Activated CD8-positive, alpha-beta memory T cell treated with anti-CD3 and anti-CD28 coated beads, Interleukin-2, amount 10 ng/mL, durations not matched to agents 7 days and 5 days (primary cell): ENCODE measurements at regions not wholly inside any gene's neighbourhood (a gene's known extent, or its start where the extent isn't known, plus 50 kb on each side); places are given as distances from the start of the nearest gene placed in this dataset.
"Not testable (repeated sequence)": the region's sequence is repeated elsewhere in the genome, so short reads cannot be mapped to it uniquely, and the experiment has no call there.

Experiments
- ATAC-seq: fragments of 150-1000 bp; cut with Tn5 transposase; one replicate; pipeline ENCODE4 v1.10.0; 2021; ENCODE audit warnings: moderate library complexity
- CTCF ChIA-PET: fragments of 350-600 bp; sonication (Branson Sonifier 250); formaldehyde crosslinking; loops from one replicate; lab custom pipeline; 2021; ENCODE audit warnings: antibody characterized with exemption; lab: Charles Lee
- DNase-seq: peaks from one replicate; pipeline ENCODE4 v3.0.0-alpha.2; 2020
- H3K27ac Mint-ChIP-seq: one replicate; pipeline ENCODE4 v1.8.0; 2021; ENCODE audit warnings: mild to moderate bottlenecking, mixed read lengths
- H3K27me3 Mint-ChIP-seq: one replicate; pipeline ENCODE4 v1.8.0; 2021; ENCODE audit warnings: mixed read lengths
- H3K36me3 Mint-ChIP-seq: one replicate; pipeline ENCODE4 v1.8.0; 2021; ENCODE audit warnings: mild to moderate bottlenecking, mixed read lengths
- H3K4me1 Mint-ChIP-seq: one replicate; pipeline ENCODE4 v1.8.0; 2021; ENCODE audit warnings: mixed read lengths
- H3K4me3 Mint-ChIP-seq: one replicate; pipeline ENCODE4 v1.8.0; 2021; ENCODE audit warnings: mild to moderate bottlenecking, moderate library complexity, mixed read lengths
- H3K9me3 Mint-ChIP-seq: one replicate; pipeline ENCODE4 v1.8.0; 2022; ENCODE audit warnings: low read depth, mixed read lengths

DNA sequence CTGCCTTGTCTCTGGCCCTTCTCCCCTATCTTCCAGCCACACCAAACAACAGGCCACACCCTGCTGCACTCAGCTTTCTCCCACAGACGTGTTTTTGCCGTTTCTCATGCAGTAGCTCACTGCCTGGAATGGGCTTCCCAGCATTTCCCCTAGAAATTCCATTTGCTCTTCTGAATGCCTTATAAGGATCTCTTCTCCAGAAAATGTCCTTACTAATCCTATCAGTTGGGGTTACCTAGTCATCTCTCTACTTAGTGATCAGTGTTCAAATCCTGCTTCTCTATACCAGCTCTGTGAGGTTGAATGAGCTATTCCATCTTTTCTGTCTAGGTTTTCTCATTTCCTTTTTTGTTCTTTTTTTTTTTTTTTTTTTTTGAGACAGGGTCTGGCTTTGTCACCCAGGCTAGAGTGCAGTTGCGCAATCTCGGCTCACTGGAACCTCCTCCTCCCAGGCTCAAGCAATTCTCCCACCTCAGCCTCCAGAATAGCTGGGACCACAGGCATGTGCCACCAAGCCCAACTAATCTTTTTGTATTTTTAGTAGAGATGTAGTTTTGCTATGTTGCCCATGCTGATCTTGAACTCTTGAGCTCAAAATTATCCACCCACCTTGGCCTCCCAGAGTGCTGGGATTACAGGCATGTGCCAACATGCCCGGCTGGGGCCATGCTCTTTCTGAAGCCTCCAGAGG is 98.2 kb upstream of the CHD2 start:
- no peaks in the 10 kb centered on the region for H3K9me3 Mint-ChIP-seq
- CTCF ChIA-PET: interaction anchor here (0.6 to 2.6 kb wide), 5 partner anchors 113 to 229 kb away, joined by 3 to 12 read pairs (median 3); no protein-coding TSS in a partner anchor
- no peaks in the 10 kb centered on the region for H3K27me3 Mint-ChIP-seq
- H3K4me1 Mint-ChIP-seq: peaks cover 27% of the 10 kb centered on the region
- DNase-seq (no peak), ATAC-seq (no peak)
- no peak overlapping the region for H3K4me3 Mint-ChIP-seq
- peaks cover 6% of the 10 kb centered on the region for H3K36me3 Mint-ChIP-seq
- H3K27ac Mint-ChIP-seq: peak overlapping the region; percentile 3

DNA sequence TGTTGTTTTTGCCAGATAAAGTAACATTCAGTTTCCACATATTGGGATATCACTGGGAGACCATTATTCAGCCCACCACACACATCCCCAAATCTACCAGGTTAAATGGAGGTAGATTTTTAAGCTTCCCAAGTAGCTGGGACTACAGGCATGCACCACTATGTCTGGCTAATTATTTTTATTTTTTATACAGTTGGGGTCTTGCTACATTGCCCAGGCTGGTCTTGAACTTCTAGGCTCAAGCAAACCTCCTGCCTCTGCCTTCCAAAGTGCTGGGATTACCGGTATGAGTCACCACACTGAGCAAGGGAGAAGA is 96.6 kb upstream of the CHD2 start:
- ATAC-seq (no peak), DNase-seq (no peak)
- Mint-ChIP-seq H3K27ac (peak overlapping the region; percentile 78), H3K36me3 (peaks cover 8% of the 10 kb centered on the region), H3K4me3 (no peak overlapping the region), H3K27me3 (no peaks in the 10 kb centered on the region), H3K4me1 (peaks cover 29% of the 10 kb centered on the region), H3K9me3 (no peaks in the 10 kb centered on the region)
- CTCF ChIA-PET: no interaction called here

DNA sequence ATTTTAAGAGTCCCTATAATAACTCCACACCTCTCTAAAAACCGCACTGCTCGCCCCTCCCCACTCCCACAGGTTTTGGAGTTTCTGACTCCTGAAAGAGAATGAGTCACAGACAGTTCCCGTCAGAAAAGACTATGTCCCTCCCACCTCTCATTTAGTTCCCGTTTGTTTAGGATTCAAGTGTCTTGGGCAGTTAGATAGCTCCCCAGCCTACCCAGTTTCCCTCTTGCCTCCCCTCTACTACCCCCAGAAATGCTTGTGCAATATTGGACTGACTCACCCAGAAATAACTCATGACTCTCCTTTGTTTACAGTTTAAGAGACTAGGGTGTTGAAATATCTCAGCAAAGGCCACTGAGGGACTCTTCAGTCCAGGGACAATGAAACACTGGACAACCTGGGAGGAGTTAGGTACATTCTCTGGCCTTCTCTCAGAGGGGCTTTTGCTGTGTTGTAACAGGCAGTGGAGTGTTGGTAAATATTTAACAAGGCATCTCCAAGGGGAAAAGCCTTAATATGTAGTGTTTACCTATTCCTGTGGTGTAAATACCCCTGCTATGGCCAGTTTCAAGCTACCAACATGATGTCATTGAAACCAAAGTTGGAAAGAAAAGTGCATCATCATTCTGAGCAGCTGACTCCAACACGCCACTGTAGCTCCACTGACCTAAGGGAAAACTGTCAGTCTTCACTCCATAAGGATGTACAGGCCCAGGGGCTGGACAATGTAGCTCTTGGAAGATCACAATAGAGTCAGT is 96.1 kb upstream of the CHD2 start:
- Mint-ChIP-seq H3K4me3 (no peak overlapping the region), H3K27me3 (no peaks in the 10 kb centered on the region), H3K9me3 (no peaks in the 10 kb centered on the region), H3K4me1 (peaks cover 28% of the 10 kb centered on the region), H3K27ac (peak overlapping the region; percentile 78), H3K36me3 (peaks cover 8% of the 10 kb centered on the region)
- CTCF ChIA-PET: interaction anchor here (0.9 to 8.2 kb wide), 2 partner anchors 78 to 113 kb away, joined by 4 to 147 read pairs; no protein-coding TSS in a partner anchor
- ATAC-seq (peak; percentile 37), DNase-seq (peak; percentile 61)

DNA sequence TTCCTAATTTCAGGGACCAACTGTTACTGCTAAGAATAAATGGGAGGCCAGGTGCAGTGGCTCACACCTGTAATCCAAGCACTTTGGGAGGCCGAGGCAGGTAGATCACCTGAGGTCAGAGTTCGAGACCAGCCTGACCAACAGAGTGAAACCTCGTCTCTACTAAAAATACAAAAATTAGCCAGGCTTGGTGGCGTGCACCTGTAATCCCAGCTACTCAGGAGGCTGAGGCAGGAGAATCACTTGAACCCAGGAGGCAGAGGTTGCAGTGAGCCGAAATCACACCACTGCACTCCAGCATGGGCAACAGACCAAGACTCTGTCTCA is 95.6 kb upstream of the CHD2 start:
- not testable (repeated sequence) for H3K9me3 Mint-ChIP-seq, H3K27me3 Mint-ChIP-seq, ATAC-seq, H3K36me3 Mint-ChIP-seq, H3K4me3 Mint-ChIP-seq, DNase-seq
- peak overlapping the region; percentile 78 for H3K27ac Mint-ChIP-seq
- H3K4me1 Mint-ChIP-seq: peaks cover 28% of the 10 kb centered on the region
- CTCF ChIA-PET: interaction anchor here (0.9 to 8.2 kb wide), 2 partner anchors 78 to 113 kb away, joined by 4 to 147 read pairs; no protein-coding TSS in a partner anchor

DNA sequence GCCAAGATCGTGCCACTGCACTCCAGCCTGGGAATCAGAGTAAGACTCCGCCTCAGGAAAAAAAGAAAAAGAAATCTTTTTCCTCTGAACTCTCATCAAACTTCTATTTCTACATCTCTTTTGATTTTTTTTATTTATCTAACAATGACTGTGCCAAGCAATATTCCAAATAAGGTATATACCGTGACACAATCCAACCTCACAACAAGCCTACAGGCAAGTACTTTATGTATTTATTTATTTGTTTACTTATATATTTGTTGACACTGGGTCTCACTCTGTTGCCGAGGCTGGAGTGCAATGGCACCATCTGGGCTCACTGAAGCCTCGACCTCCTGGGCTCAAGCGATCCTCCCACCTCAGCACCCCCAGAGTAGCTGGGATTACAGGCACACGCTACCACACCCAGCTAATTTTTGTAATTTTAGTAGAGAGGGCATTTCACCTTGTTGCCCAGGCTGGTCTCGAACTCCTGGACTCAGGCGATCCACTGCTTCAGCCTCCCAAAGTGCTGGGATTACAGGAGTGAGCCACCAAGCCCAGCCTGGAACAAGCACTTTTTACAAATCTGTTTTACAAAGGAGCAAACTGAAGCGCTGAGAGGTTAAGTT is 94.9 kb upstream of the CHD2 start:
- peaks cover 8% of the 10 kb centered on the region for H3K36me3 Mint-ChIP-seq
- H3K27ac Mint-ChIP-seq: no peak overlapping the region
- CTCF ChIA-PET: interaction anchor here (0.9 to 8.2 kb wide), 3 partner anchors 8 to 112 kb away, joined by 4 to 147 read pairs (median 6); no protein-coding TSS in a partner anchor
- no peak for ATAC-seq
- no peak overlapping the region for H3K4me3 Mint-ChIP-seq
- no peak for DNase-seq
- H3K27me3 Mint-ChIP-seq: no peaks in the 10 kb centered on the region
- H3K9me3 Mint-ChIP-seq: no peaks in the 10 kb centered on the region
- peaks cover 32% of the 10 kb centered on the region for H3K4me1 Mint-ChIP-seq

DNA sequence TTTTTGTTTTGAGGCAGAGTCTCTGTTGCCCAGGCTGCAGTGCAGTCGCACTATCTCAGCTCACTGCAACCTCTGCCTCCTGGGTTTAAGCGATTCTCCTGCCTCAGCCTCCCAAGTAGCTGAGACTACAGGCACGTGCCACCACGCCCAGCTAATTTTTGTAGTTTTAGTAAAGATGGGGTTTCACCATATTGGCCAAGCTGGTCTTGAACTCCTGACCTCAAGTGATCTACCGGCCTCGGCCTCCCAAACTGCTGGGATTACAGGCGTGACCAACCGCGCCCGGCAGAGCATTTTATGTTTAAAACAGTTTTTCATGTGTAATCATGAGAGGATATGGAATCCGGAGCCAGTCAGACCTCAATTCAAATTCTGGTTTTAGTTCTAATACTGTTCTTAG is 94.0 kb upstream of the CHD2 start:
- not testable (repeated sequence) for H3K27me3 Mint-ChIP-seq, H3K9me3 Mint-ChIP-seq, H3K27ac Mint-ChIP-seq, DNase-seq, ATAC-seq, H3K36me3 Mint-ChIP-seq
- CTCF ChIA-PET: interaction anchor here (1.9 to 8.2 kb wide), 2 partner anchors 9 to 111 kb away, joined by 6 to 147 read pairs; no protein-coding TSS in a partner anchor
- peak overlapping the region; percentile 15 for H3K4me3 Mint-ChIP-seq
- peaks cover 41% of the 10 kb centered on the region for H3K4me1 Mint-ChIP-seq

DNA sequence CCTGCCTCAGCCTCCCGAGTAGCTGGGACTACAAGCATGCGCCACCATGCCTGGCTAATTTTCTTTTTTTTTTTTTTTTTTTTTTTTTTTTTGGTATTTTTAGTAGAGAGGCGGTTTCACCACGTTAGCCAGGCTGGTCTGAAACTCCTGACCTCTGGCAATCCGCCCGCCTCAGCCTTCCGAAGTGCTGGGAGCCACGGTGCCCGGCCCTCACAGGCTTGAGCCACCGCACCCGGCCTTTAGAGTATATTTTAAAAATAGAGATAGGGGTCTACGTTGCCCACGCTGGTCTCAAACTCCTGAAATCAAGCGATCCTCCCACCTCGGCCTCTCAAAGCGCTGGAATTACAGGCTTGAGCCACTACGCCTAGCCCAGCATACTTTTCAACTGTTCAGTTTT is 93.4 kb upstream of the CHD2 start:
- H3K27me3 Mint-ChIP-seq: no peaks in the 10 kb centered on the region
- CTCF ChIA-PET: interaction anchor here (1.9 to 8.2 kb wide), 2 partner anchors 10 to 111 kb away, joined by 6 to 147 read pairs; no protein-coding TSS in a partner anchor
- DNase-seq: no peak
- ATAC-seq: no peak
- H3K27ac Mint-ChIP-seq: no peak overlapping the region
- H3K4me1 Mint-ChIP-seq: peaks cover 43% of the 10 kb centered on the region
- H3K36me3 Mint-ChIP-seq: peaks cover 6% of the 10 kb centered on the region
- no peaks in the 10 kb centered on the region for H3K9me3 Mint-ChIP-seq
- H3K4me3 Mint-ChIP-seq: no peak overlapping the region

DNA sequence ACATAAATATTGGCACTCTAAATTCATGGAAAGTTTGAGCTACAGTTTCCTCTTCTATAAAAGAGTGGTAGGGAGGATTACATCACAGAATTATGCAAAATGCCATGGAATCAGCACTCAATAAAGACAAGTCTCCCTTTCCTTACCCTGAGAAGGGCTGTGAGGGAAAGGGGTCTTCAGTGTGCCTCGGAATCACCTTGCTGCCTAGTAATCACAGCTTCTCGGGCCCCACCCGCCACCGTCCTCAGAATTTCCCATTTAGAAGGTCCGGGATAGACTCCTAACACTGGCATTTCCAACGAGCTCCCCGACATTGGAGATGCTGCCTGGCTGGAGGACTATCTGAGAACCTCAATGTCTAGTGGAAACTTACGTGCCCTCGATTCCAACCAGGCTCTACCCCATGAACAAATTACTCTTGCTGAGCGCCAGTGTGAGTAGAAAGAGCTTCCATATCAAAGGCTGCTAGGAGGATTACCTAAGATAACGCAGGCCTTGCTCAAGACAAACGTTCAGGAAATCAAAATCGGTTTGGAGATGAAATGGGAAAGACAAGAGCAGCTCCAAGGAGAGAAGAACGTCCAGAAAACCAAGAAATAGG is 92.1 kb upstream of the CHD2 start:
- ATAC-seq (no peak), DNase-seq (peak; percentile 53)
- Mint-ChIP-seq H3K4me1 (peaks cover 46% of the 10 kb centered on the region), H3K27ac (peak overlapping the region; percentile 99), H3K36me3 (peaks cover 5% of the 10 kb centered on the region), H3K4me3 (peak overlapping the region; percentile 80), H3K9me3 (no peaks in the 10 kb centered on the region), H3K27me3 (no peaks in the 10 kb centered on the region)
- CTCF ChIA-PET: interaction anchor here (1.0 to 8.2 kb wide), 19 partner anchors 9 to 158 kb away, joined by 3 to 147 read pairs (median 5); partner anchors contain the start of gene CHD2

DNA sequence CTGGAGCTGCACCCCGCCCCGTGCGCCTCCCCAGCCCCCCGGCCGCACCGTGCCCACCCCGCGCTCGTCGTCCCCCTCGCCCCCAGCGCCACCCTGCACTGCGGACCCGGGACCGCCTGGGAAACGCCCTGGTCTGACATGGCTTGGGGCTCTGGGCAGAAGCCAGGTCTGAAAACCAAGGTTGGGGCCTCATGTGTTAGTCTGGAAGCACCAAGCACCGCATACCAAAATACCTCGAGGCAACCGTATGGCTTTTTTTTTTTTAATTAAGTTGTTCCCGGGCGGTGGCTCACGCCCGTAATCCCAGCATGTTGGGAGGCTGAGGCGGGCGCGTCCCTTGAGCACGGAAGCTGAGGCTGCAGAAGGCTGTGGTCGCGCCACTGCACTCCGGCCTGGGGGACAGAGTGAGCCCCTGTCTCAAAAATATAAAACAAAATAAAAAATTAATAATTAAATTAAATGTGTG is 91.5 kb upstream of the CHD2 start:
- CTCF ChIA-PET: interaction anchor here (0.6 to 8.2 kb wide), 28 partner anchors 9 to 166 kb away, joined by 3 to 147 read pairs (median 5); partner anchors contain the start of gene CHD2
- ATAC-seq: peak; percentile 24
- Mint-ChIP-seq H3K36me3 (peaks cover 4% of the 10 kb centered on the region), H3K27me3 (no peaks in the 10 kb centered on the region), H3K9me3 (no peaks in the 10 kb centered on the region), H3K4me3 (peak overlapping the region; percentile 80), H3K4me1 (peaks cover 49% of the 10 kb centered on the region), H3K27ac (peak overlapping the region; percentile 99)
- no peak for DNase-seq

DNA sequence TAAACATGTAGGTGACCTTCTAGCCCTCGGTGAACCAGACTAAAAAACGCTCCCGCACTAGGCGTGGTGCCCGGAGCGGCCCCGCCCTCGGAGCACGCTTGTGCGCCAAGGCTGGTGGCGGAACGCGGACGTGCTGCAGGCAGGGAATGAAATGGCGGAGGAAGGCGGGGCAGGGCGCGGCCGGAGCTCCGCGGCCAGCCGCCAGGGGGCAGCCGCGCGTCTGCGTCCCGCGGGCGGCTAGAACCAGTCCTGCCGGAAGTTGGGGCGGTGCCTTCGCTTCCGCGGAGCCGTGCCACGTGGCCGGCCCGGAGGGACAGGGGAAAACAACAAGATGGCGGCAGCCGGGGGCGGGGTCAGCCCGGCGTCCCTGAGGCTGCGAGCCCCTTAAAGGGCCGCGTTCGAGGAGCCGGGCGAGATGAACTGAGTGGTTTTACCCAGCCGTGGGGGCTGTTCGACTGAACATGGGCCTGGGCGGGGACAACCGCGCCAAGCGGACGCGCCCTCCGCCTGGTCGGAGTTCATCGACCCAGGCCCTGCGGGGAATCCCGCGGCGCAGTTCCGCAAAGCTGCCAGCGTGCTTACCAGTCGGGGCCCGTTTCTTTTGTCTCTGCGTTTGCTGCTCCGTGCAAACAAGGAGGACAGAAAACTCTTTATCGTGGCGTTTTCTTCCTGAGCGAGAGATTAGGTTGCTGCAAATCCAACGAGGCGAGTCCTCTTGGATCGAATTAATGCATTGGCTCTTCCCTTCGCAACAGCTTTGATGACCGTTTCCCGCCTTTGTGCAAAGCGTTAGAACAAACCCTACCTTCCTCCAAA is 90.9 kb upstream of the CHD2 start:
- H3K27me3 Mint-ChIP-seq: no peaks in the 10 kb centered on the region
- H3K27ac Mint-ChIP-seq: peak overlapping the region; percentile 99
- H3K36me3 Mint-ChIP-seq: peaks cover 4% of the 10 kb centered on the region
- ATAC-seq: peak; percentile 89
- H3K9me3 Mint-ChIP-seq: no peaks in the 10 kb centered on the region
- H3K4me1 Mint-ChIP-seq: peaks cover 48% of the 10 kb centered on the region
- CTCF ChIA-PET: interaction anchor here (0.6 to 8.2 kb wide), 28 partner anchors 8 to 165 kb away, joined by 3 to 147 read pairs (median 4); partner anchors contain the start of gene CHD2
- peak overlapping the region; percentile 80 for H3K4me3 Mint-ChIP-seq
- DNase-seq: peak; percentile 99

DNA sequence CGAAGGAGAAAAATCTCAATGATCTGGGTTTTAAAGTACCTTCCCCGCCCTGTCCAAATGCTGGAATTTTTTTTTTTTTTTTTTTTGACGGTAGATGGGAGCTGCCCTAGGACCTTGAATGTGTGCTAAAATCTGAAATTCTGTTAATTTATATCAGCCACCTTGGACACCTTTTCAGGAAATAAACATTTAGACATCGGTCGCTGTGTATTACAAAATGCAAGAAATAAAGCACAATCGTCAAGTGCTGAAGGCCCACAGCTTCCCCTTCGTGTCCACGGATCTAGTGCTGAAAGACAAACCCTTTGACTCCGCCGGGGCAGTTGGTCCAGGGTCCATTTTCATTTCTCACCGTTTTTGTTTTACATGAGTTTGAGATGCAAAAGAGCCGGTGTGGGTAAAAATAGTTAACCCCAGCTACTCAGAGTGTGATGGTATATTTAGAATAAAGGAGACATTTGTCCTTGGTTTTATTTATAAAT is 90.2 kb upstream of the CHD2 start:
- CTCF ChIA-PET: interaction anchor here (0.6 to 8.2 kb wide), 20 partner anchors 9 to 165 kb away, joined by 3 to 147 read pairs (median 8); partner anchors contain the start of gene CHD2
- no peaks in the 10 kb centered on the region for H3K9me3 Mint-ChIP-seq
- DNase-seq (peak; percentile 70), ATAC-seq (no peak)
- no peaks in the 10 kb centered on the region for H3K27me3 Mint-ChIP-seq
- peak overlapping the region; percentile 99 for H3K27ac Mint-ChIP-seq
- peaks cover 45% of the 10 kb centered on the region for H3K4me1 Mint-ChIP-seq
- peak overlapping the region; percentile 80 for H3K4me3 Mint-ChIP-seq
- peaks cover 4% of the 10 kb centered on the region for H3K36me3 Mint-ChIP-seq
